WTC11 (cell line): ENCODE measurements at regions not wholly inside any gene's neighbourhood (a gene's known extent, or its start where the extent isn't known, plus 50 kb on each side); places are given as distances from the start of the nearest gene placed in this dataset.

Experiments used
- ATAC-seq: fragments of 200-7000 bp; cut with Tn5 transposase; 2 replicates; pipeline ENCODE4 v1.10.0; 2021; ENCODE audit warnings: mild to moderate bottlenecking, moderate library complexity
- CTCF ChIA-PET: fragments of 300-600 bp; sonication (Branson Sonifier 250); formaldehyde crosslinking; loops from one replicate; lab custom pipeline; 2021; ENCODE audit warnings: antibody characterized with exemption; lab: Charles Lee
- POLR2A ChIA-PET: fragments of 350-600 bp; sonication (Branson Sonifier 250); formaldehyde crosslinking; loops from one replicate; lab custom pipeline; 2021; ENCODE audit warnings: antibody characterized with exemption; lab: Charles Lee
- DNase-seq: peaks from one replicate; pipeline ENCODE4 v3.0.0; 2021; ENCODE audit warnings: low spot score
- H3K27ac Mint-ChIP-seq: 2 replicates; pipeline ENCODE4 v1.8.0; 2021; ENCODE audit warnings: mixed read lengths
- H3K27me3 Mint-ChIP-seq: 2 replicates; pipeline ENCODE4 v1.8.0; 2021; ENCODE audit warnings: low read depth, mild to moderate bottlenecking, moderate library complexity, mixed read lengths
- H3K36me3 Mint-ChIP-seq: 2 replicates; pipeline ENCODE4 v1.8.0; 2021; ENCODE audit warnings: mixed read lengths
- H3K4me1 Mint-ChIP-seq: 2 replicates; pipeline ENCODE4 v1.8.0; 2022; ENCODE audit warnings: mixed read lengths
- H3K4me3 Mint-ChIP-seq: 2 replicates; pipeline ENCODE4 v1.8.0; 2021; ENCODE audit warnings: mild to moderate bottlenecking, moderate library complexity, mixed read lengths
- H3K9me3 Mint-ChIP-seq: 2 replicates; pipeline ENCODE4 v1.8.0; 2021; ENCODE audit warnings: mixed read lengths
- AFF4 ChIP-seq: sonication (generic); formaldehyde crosslinking; IDR thresholded peaks from 2 replicates; pipeline ENCODE4 v1.8.1; 2023; ENCODE audit warnings: mild to moderate bottlenecking, missing genetic modification reagents, borderline replicate concordance
- AR ChIP-seq: fragments of 250-450 bp; sonication (Bioruptor Pico); IDR thresholded peaks from 2 replicates; pipeline ENCODE4 v1.9.0; 2021; ENCODE audit warnings: mild to moderate bottlenecking
- ATF1 ChIP-seq: sonication (generic); formaldehyde crosslinking; IDR thresholded peaks from 2 replicates; pipeline ENCODE4 v1.8.1; 2023; ENCODE audit warnings: mild to moderate bottlenecking, moderate library complexity, missing genetic modification reagents
- CDX4 ChIP-seq: fragments of 250-450 bp; sonication (Bioruptor Pico); IDR thresholded peaks from 2 replicates; pipeline ENCODE4 v1.9.0; 2021; ENCODE audit warnings: moderate library complexity, mild to moderate bottlenecking, inconsistent platforms, borderline replicate concordance
- ESRRA ChIP-seq: sonication (generic); formaldehyde crosslinking; IDR thresholded peaks from 2 replicates; pipeline ENCODE4 v1.8.1; 2022; ENCODE audit warnings: mild to moderate bottlenecking, missing genetic modification reagents, borderline replicate concordance
- FOXP4 ChIP-seq: sonication (generic); formaldehyde crosslinking; IDR thresholded peaks from 2 replicates; pipeline ENCODE4 v1.8.0; 2022; ENCODE audit warnings: mild to moderate bottlenecking, missing genetic modification reagents
- KAT7 ChIP-seq: sonication (generic); formaldehyde crosslinking; IDR thresholded peaks from 2 replicates; pipeline ENCODE4 v1.8.1; 2023; ENCODE audit warnings: missing genetic modification reagents, mild to moderate bottlenecking, borderline replicate concordance
- MAX ChIP-seq: sonication (generic); formaldehyde crosslinking; IDR thresholded peaks from 2 replicates; pipeline ENCODE4 v1.8.0; 2022; ENCODE audit warnings: mild to moderate bottlenecking, missing genetic modification reagents
- MXD4 ChIP-seq: fragments of 250-450 bp; sonication (Bioruptor Pico); IDR thresholded peaks from 2 replicates; pipeline ENCODE4 v1.8.0; 2021; ENCODE audit warnings: mild to moderate bottlenecking, moderate library complexity, borderline replicate concordance
- NR3C1 ChIP-seq: sonication (generic); formaldehyde crosslinking; conservative IDR thresholded peaks from 2 replicates; pipeline ENCODE4 v1.8.1; 2023; ENCODE audit warnings: low read depth, mild to moderate bottlenecking, missing genetic modification reagents
- RORB ChIP-seq: fragments of 250-450 bp; sonication (Bioruptor Pico); IDR thresholded peaks from 2 replicates; pipeline ENCODE4 v1.9.0; 2021; ENCODE audit warnings: mild to moderate bottlenecking
- SMAD3 ChIP-seq: sonication (generic); formaldehyde crosslinking; IDR thresholded peaks from 2 replicates; pipeline ENCODE4 v1.8.0; 2022; ENCODE audit warnings: missing genetic modification reagents, mild to moderate bottlenecking, borderline replicate concordance
- SOX15 ChIP-seq: fragments of 250-450 bp; sonication (Bioruptor Pico); IDR thresholded peaks from 2 replicates; pipeline ENCODE4 v1.9.0; 2021; ENCODE audit warnings: mild to moderate bottlenecking
- TCF7 ChIP-seq: sonication (generic); formaldehyde crosslinking; IDR thresholded peaks from 2 replicates; pipeline ENCODE4 v1.8.0; 2022; ENCODE audit warnings: mild to moderate bottlenecking, low read depth, missing genetic modification reagents, moderate library complexity
- ZBTB21 ChIP-seq: sonication (generic); formaldehyde crosslinking; IDR thresholded peaks from 2 replicates; pipeline ENCODE4 v1.8.1; 2023; ENCODE audit warnings: mild to moderate bottlenecking, missing genetic modification reagents, borderline replicate concordance
- ZNF232 ChIP-seq: sonication (generic); formaldehyde crosslinking; IDR thresholded peaks from 2 replicates; pipeline ENCODE4 v1.8.0; 2022; ENCODE audit warnings: mild to moderate bottlenecking, missing genetic modification reagents
- ZNF317 ChIP-seq: sonication (generic); formaldehyde crosslinking; IDR thresholded peaks from 2 replicates; pipeline ENCODE4 v1.8.1; 2023; ENCODE audit warnings: low read depth, mild to moderate bottlenecking, moderate library complexity, missing genetic modification reagents, borderline replicate concordance
- ZNF396 ChIP-seq: fragments of 250-450 bp; sonication (Bioruptor Pico); IDR thresholded peaks from 2 replicates; pipeline ENCODE4 v1.8.0; 2021; ENCODE audit warnings: mild to moderate bottlenecking, moderate library complexity, borderline replicate concordance
- ZNF425 ChIP-seq: fragments of 250-450 bp; sonication (Bioruptor Pico); conservative IDR thresholded peaks from 2 replicates; pipeline ENCODE4 v1.9.0; 2021; ENCODE audit warnings: mild to moderate bottlenecking
- ZNF512 ChIP-seq: sonication (generic); formaldehyde crosslinking; IDR thresholded peaks from 2 replicates; pipeline ENCODE4 v1.8.1; 2022; ENCODE audit warnings: missing genetic modification reagents, borderline replicate concordance
- ZSCAN18 ChIP-seq: fragments of 250-450 bp; sonication (Bioruptor Pico); IDR thresholded peaks from 2 replicates; pipeline ENCODE4 v2.1.2; 2022; ENCODE audit warnings: mild to moderate bottlenecking, moderate library complexity

- no peak for TF ChIP-seq ZNF512 (CRISPR knock-in tag)
- no peak for TF ChIP-seq ZNF232
- TF ChIP-seq ESRRA = no peak
- no peak for TF ChIP-seq MAX (CRISPR knock-in tag)
- TF ChIP-seq AFF4 (CRISPR knock-in tag) = no peak
- no peak for TF ChIP-seq SMAD3 (CRISPR knock-in tag)
- no peak for TF ChIP-seq ZBTB21 (CRISPR knock-in tag)
- TF ChIP-seq MXD4 = no peak
- TF ChIP-seq, all 79 proteins: peak for 0
These were observed 78.7 kb upstream of the C11orf87 start (continued) for GRCh38 chr11:109343242-109343641.

GRCh38 chr11:109347304-109347703 lies 74.7 kb upstream of the C11orf87 start:
- CTCF ChIA-PET = no interaction called here
- H3K27me3 Mint-ChIP-seq = no peaks in the 10 kb centered on the region
- TF ChIP-seq ZNF317 (no peak), TCF7 (no peak), RORB (CRISPR knock-in tag) (no peak), ZSCAN18 (CRISPR knock-in tag) (no peak), ZNF425 (CRISPR knock-in tag) (no peak), SOX15 (no peak), ATF1 (CRISPR knock-in tag) (no peak), KAT7 (CRISPR knock-in tag) (no peak), FOXP4 (no peak), NR3C1 (CRISPR knock-in tag) (no peak), AR (CRISPR knock-in tag) (no peak), CDX4 (no peak), ZNF396 (CRISPR knock-in tag) (no peak)

More at GRCh38 chr11:109347304-109347703, 74.7 kb upstream of the C11orf87 start:
- Mint-ChIP-seq H3K36me3 (0 out of 2 replicates have a peak, but pooled peaks cover 1% of the 10 kb centered on the region), H3K4me1 (no peaks in the 10 kb centered on the region), H3K27ac (no peak overlapping the region), H3K9me3 (peaks cover 10% of the 10 kb centered on the region), H3K4me3 (no peak overlapping the region)
- DNase-seq = no peak
- ATAC-seq = no peak
- POLR2A ChIA-PET = no interaction called here
